ENCODE measurements at regions not wholly inside any gene's neighbourhood (a gene's known extent, or its start where the extent isn't known, plus 50 kb on each side); places are given as distances from the start of the nearest gene placed in this dataset.

GRCh38 chr1:67917006-67917405 is 83.7 kb upstream of the GNG12 start:
- TF ChIP-seq CTCF (IDR thresholded peaks at IDR 0.05) = no peak
- no peak for TF ChIP-seq POLR2A (IDR thresholded peaks at IDR 0.05)
